HL-60/S4 treated with retinoic acid at 250 ng/mL for 4 days and 3 days (cell line): ENCODE measurements at regions not wholly inside any gene's neighbourhood (a gene's known extent, or its start where the extent isn't known, plus 50 kb on each side); places are given as distances from the start of the nearest gene placed in this dataset.

Source experiments
- in situ Hi-C: fragments of 300-500 bp; cut with MboI; formaldehyde crosslinking; loops from 2 replicates; pipeline ENCODE4 v1.7.0; 2022; ENCODE audit warnings: low sequenced_read_pairs

DNA sequence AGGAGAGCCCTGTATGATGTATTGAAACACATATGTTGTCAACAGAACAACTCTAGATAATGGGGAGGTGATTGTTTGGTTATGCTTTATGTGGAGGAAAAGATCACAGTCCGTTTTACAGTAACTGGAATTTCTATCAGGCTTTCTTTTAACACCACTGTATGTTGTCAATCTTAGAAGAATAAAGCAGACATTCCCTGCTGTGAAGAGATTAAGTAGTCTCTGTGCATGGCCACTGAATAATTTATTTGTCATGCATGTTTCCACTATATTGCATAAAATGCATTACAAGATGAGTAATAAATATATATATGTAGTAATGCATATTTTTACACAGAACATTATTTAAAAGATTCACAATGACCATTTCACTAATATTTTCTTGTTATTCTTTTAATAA, 440.0 kb downstream of the ANKRD7 start:
- in situ Hi-C loops = no loop called here

DNA sequence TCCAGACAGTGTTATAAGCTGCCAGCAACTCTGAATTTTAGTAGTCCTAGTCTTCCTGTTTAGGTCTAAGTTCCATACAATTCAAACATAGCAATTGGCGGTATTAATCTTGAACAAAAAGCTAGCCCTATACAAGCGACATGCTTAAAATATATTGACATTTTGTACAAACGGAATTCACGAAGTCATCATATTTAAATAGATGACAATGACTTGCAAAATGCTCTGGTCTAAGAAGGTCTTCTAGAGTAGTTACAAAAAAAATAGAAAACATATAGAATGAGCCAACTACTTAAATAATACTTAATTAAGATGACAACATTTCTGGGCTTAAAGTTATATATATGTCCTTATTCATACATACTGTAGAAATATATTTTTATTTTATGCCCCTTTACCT, 446.6 kb downstream of the ANKRD7 start:
- in situ Hi-C loops = no loop called here

DNA sequence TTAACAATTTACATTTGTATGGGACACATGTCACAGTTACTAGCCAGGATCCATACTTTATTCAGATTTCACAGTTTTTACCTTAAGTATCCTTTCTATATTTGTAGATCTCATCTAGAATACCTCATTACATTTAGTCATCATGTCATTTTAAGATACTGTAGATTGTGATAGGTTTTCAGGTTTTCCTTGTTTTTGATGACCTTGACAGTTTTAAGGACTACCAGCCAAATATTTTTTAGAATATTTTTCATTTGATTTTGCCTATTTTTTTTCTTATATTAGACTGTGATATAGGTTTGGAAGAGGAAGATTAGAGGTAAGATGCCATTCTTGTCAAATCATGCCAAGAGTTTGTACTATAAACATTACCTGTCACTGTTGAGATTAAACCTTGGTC, 460.3 kb downstream of the ANKRD7 start:
- in situ Hi-C loops = no loop called here

- in situ Hi-C loops = no loop called here
Measured at GRCh38 chr7:118689403-118689802, 464.9 kb downstream of the ANKRD7 start.

DNA sequence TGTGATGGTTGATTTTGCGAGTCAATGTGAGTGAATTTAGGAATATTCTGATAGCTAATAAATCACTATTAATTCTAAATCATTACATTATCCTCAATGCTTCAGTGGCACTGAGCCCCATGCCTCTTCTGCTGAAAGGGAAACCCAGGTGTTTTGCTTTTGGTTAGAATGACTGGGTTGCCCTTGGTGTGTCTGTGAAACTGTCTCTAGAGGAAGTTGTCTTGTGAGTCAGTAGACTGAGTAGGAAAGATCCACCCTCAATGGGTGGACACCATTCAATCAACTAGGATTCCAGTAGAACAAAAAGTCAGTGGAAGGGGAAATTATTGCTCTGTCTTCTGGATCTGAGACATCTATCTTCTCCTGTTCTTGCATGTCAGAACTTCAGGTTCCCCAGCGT, 472.4 kb downstream of the ANKRD7 start:
- in situ Hi-C loops = no loop called here

GRCh38 chr7:118699222-118699621, 474.7 kb downstream of the ANKRD7 start:
- in situ Hi-C loops = no loop called here

- in situ Hi-C loops = no loop called here
Measured at GRCh38 chr7:118708741-118709140, 484.2 kb downstream of the ANKRD7 start.

DNA sequence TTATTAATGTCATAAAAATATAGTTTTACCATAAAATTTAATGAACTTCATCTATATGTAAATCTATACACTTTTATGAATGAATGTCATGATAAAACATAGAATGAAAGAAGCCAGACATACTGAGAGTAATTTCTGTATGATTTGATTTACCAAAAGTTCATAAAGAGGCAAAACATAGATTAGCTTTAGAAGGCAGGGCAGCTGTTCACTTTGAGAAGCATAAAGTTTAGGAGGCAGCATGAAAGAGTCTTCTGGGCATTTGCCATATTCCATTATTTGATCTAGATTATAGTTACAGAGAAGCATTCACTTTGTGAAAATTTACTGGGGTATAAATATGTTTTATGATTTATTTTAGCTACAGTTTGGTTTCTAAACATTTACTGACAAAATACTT, 487.2 kb downstream of the ANKRD7 start:
- in situ Hi-C loops = no loop called here

- in situ Hi-C loops = no loop called here
Measured at GRCh38 chr7:118713039-118713438, 488.5 kb downstream of the ANKRD7 start.

DNA sequence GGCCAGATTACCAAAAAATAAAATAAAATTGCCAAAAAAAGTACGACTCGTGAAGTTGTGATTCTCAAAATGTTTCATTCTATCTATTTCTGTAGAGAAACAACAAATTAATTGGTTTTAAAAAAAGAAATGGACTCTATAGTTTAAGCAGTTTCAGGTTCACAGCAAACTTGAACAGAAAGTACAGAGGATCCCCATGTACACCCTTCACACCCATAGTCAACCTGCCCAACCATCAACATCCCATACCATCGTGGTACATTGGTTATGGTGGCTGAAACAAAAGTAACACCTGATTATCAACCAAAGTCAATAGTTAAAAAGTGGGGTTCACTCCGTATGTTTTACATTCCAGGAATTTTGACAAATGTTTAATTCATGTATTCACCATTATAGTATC, 496.1 kb downstream of the ANKRD7 start:
- in situ Hi-C loops = no loop called here

DNA sequence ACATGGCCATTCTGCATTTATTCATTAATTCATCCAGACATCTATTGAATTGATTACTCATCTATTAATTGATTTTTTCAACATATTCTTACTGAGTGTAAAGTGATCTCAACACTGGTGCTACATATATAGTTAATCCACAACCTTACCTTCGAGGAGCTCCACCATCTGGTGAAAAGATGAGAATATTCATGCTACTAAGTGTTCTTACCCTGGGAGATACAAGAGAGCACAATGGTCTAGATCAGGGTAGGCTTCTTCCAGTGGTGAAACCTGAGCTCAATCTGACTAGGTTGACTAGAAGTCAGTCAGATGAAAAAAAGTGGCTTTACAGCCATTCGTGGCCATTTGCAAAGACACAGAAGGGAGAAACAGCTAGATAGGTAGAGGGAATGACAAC, 507.4 kb downstream of the ANKRD7 start:
- in situ Hi-C loops = no loop called here

GRCh38 chr7:118734541-118734940, 510.0 kb downstream of the ANKRD7 start:
- in situ Hi-C loops = no loop called here

DNA sequence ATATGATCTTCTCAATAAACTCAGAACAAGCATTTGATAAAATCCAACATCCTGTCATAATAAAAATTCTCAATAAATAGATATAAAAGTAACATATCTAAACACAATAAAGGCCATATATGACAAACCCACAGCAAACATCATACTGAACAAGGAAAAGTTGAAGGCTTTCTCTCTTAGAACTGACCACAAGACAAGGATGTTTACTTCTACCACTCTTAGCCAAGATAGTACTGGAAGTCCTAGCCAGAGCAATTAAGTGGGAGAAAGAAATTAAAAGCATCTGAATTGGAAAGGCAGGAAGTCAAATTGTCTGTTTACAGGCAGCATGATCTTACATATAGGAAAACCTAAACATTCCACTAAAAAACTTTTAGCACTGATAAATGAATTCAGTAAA, 510.9 kb downstream of the ANKRD7 start:
- in situ Hi-C loops = no loop called here

DNA sequence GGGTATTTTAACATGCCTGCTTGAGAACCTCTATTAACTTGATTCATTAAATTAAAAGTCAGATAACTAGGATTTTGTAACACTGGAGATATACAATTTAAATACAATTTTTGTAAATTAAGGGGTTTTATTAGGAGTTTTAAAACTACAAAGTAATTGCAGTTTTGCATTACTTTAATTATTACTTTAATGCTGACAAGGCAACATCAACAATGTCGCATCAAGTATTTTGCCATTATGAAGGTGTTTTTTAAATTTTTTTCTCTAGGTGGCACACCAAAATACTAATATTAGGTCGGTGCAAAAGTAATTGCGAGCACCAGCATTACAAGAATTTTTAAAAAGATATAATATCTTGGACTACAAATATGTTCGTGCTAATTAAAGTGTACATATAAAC, 513.4 kb downstream of the ANKRD7 start:
- in situ Hi-C loops = no loop called here

- in situ Hi-C loops = no loop called here
Measured at GRCh38 chr7:118745927-118746326, 521.4 kb downstream of the ANKRD7 start.

DNA sequence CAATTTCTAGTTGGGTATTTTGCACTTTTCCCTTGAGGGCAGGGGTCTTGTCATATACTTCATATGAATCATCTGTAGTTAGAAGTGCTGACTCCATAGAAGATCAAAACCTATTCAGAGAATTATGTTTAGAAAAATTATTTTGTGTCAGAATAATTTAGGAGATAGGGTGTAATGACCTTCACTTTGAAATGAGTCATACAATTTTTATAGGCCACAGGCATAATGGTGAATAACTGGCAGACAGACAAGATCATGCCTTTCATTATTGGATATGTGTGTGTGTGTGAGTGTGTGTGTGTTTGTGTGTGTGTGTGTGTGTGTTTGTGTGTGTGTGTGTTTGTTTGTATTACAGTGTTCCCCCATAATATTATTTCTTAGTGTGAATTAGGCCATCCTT, 523.0 kb downstream of the ANKRD7 start:
- in situ Hi-C loops = no loop called here

DNA sequence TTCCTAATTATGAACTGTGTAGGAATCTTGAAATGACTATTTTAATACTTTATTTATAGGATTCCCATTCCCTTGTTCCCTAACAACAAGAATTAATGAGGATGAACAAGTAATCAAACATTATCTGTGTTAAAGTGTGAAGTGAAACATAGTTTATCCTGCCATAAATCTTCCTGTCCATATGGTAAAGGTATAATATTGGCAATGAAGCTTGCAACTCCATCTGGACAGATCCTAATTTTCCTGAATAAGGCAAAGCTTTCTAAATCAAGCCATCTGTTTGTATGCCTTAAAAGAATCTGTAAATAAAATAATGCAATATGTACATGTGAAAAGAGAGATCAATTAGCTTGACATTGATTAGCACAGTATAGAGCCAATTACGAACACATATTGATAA, 529.0 kb downstream of the ANKRD7 start:
- in situ Hi-C loops = no loop called here

DNA sequence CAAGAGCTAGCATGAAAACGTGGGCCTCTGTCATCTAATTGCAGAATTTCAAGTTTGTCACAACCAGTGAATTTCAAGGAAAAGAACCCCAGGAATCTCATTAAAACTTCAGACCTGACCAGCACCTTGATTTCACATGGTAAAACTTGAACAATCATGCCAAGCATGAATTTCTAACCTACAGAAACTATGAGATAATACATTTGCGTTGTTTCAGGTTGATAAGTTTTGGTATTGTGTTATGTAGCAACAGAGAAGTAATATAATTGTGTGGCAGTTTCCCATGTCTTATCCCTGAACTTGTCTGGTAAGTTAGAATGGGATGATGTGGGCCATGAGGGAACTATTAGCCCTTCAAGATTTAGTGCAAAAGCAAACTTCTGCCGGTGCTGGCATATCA, 530.1 kb downstream of the ANKRD7 start:
- in situ Hi-C loops = no loop called here

GRCh38 chr7:118755067-118755625, 530.6 kb downstream of the ANKRD7 start:
- in situ Hi-C loops = no loop called here

DNA sequence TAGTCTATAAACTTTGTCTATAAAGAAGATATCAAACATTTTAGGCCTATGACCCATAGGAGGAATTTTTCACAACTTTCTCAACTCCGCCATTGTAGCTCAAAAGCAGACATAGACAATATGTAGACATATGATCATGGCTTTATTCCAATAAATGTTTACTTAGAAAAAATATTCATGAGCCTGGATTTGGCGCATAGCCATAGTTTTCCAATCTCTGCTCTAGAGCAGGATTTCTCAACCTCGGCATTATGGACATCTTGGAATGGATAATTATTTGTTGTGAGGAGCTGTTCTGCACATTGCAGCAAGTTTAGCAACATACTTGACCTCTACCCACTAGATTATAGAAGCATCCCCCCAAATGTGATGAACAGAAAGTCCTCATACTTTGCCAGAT, 532.6 kb downstream of the ANKRD7 start:
- in situ Hi-C loops = no loop called here

- in situ Hi-C loops = no loop called here
Measured at GRCh38 chr7:118758582-118758981, 534.1 kb downstream of the ANKRD7 start.

- in situ Hi-C loops = no loop called here
Measured at GRCh38 chr7:118759921-118760320, 535.4 kb downstream of the ANKRD7 start.

DNA sequence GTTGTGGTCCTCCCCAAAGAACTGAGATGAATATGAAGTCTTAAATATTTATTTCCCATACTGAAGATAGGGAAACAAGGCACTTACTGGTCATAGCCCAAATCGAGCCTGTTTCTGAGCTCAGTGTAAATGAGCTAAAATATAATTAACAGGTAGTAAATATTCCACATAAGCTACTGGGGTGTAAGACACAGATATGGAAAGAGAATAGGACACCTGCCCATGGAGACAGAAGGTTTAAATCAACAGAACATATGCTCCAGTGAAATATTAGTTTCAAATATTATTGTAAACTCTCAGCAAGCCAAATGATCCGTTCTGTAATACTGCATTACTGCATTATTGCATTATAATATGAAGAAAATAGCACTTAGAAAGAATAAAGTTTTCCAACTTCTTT, 537.9 kb downstream of the ANKRD7 start:
- in situ Hi-C loops = no loop called here

GRCh38 chr7:118764221-118764620, 539.7 kb downstream of the ANKRD7 start:
- in situ Hi-C loops = no loop called here
